ENCODE measurements at regions not wholly inside any gene's neighbourhood (a gene's known extent, or its start where the extent isn't known, plus 50 kb on each side); places are given as distances from the start of the nearest gene placed in this dataset.

GRCh38 chr2:125837128-125837527 lies 818.8 kb upstream of the GYPC start:
- Histone ChIP-seq H3K4me3 (ENCODE audit: control insufficient read depth in 1 of 2, extremely low read depth in 1 of 2, low read length in 1 of 2) (no peak overlapping the region), H3K27ac (ENCODE audit: low read length) (no peak overlapping the region), H3K4me1 (ENCODE audit: control insufficient read depth in 1 of 2, extremely low read depth in 1 of 2, insufficient read depth in 2 of 2, low read length in 2 of 2) (no peaks in the 10 kb centered on the region), H3K36me3 (ENCODE audit: control insufficient read depth in 2 of 2, extremely low read depth in 1 of 2, insufficient read depth in 1 of 2, low read length in 1 of 2) (no peaks in the 10 kb centered on the region), H3K9me3 (no peaks in the 10 kb centered on the region), H3K27me3 (replicated peaks in 1 of 2; ENCODE audit: control insufficient read depth in 2 of 2, extremely low read depth in 1 of 2, insufficient read depth in 2 of 2, low read length in 1 of 2) (no peaks in the 10 kb centered on the region)
- no peak overlapping the region for H3K27ac Mint-ChIP-seq
- ChIA-PET POLR2A (interaction anchor here in 1 of 2 donors (0.6 kb wide), 1 partner anchor 93 kb away, joined by 3 read pairs; no protein-coding TSS in a partner anchor), CTCF (no interaction called here)
- no peaks in the 10 kb centered on the region for H3K4me1 Mint-ChIP-seq
- H3K36me3 Mint-ChIP-seq = no peaks in the 10 kb centered on the region
- WGBS (ENCODE audit: insufficient coverage) = 18% methylated on average over 1 of the region's 3 CpGs
- peaks cover 0 to 10% (median 5%) of the 10 kb centered on the region in 3 donors for H3K9me3 Mint-ChIP-seq
- no peak for ATAC-seq (replicated peaks in 1 of 4)
- H3K4me3 Mint-ChIP-seq = no peak overlapping the region
- DNase-seq = no peak
- no peaks in the 10 kb centered on the region for H3K27me3 Mint-ChIP-seq

DNA sequence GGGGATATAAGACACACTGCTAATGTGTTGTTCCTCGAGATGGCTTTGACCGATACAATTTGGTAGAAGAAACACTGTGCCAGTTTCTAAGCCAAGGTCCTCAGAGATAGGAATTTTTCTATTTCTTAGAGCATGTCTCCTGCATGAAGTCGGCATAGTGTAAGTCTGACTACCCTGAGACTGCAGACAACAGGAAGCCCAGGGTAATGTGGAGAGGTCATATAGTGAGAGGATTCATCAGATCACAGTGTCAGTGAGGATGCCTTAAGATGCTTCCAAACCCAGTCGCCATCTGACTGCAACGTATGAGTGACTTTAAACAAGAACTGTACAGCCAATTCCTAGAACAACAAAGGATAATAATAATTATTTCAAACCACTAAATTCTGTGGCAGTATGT lies 818.3 kb upstream of the GYPC start:
- H3K4me3 ChIP-seq (ENCODE audit: control insufficient read depth in 1 of 2, extremely low read depth in 1 of 2, low read length in 1 of 2) = no peak overlapping the region
- WGBS (ENCODE audit: insufficient coverage) = 79% methylated on average over 3 of the region's 5 CpGs
- ATAC-seq (replicated peaks in 1 of 4) (no peak), DNase-seq (no peak)
- no peak overlapping the region for H3K27ac Mint-ChIP-seq
- H3K4me3 Mint-ChIP-seq = no peak overlapping the region
- H3K36me3 Mint-ChIP-seq = no peaks in the 10 kb centered on the region
- H3K4me1 ChIP-seq (ENCODE audit: control insufficient read depth in 1 of 2, extremely low read depth in 1 of 2, insufficient read depth in 2 of 2, low read length in 2 of 2) = no peaks in the 10 kb centered on the region
- no peaks in the 10 kb centered on the region for H3K36me3 ChIP-seq (ENCODE audit: control insufficient read depth in 2 of 2, extremely low read depth in 1 of 2, insufficient read depth in 1 of 2, low read length in 1 of 2)
- ChIA-PET POLR2A (interaction anchor here in 1 of 2 donors (0.6 kb wide), 1 partner anchor 93 kb away, joined by 3 read pairs; no protein-coding TSS in a partner anchor), CTCF (no interaction called here)
- peaks cover 0 to 12% (median 3%) of the 10 kb centered on the region in 3 donors for H3K9me3 Mint-ChIP-seq
- H3K9me3 ChIP-seq = no peaks in the 10 kb centered on the region
- no peaks in the 10 kb centered on the region for H3K27me3 Mint-ChIP-seq
- no peak overlapping the region for H3K27ac ChIP-seq (ENCODE audit: low read length)
- no peaks in the 10 kb centered on the region for H3K27me3 ChIP-seq (replicated peaks in 1 of 2; ENCODE audit: control insufficient read depth in 2 of 2, extremely low read depth in 1 of 2, insufficient read depth in 2 of 2, low read length in 1 of 2)
- H3K4me1 Mint-ChIP-seq = no peaks in the 10 kb centered on the region

DNA sequence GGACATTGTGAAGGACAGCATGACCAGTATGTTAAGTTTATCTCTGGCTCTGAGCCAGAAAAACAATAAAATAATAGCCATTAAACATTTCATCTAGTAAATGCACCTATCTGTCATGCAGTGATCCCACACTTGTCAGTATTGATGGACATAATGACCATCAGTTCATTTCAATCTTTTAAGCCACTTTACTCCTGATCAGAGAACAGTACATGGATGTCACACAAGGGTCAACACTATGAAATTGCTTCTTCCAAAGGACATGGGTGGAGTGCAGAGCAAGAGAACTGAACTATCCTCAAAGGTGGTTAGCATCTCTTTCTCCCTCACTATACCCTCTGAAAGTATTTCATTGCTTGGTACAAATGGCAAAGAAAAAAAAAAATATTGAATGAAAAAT lies 816.0 kb upstream of the GYPC start:
- no peaks in the 10 kb centered on the region for H3K27me3 Mint-ChIP-seq
- H3K36me3 ChIP-seq (ENCODE audit: control insufficient read depth in 2 of 2, extremely low read depth in 1 of 2, insufficient read depth in 1 of 2, low read length in 1 of 2) = no peaks in the 10 kb centered on the region
- peaks cover 0 to 5% (median 0%) of the 10 kb centered on the region in 3 donors for H3K9me3 Mint-ChIP-seq
- ChIA-PET CTCF (no interaction called here), POLR2A (no interaction called here)
- H3K4me1 ChIP-seq (ENCODE audit: control insufficient read depth in 1 of 2, extremely low read depth in 1 of 2, insufficient read depth in 2 of 2, low read length in 2 of 2) = no peaks in the 10 kb centered on the region
- H3K9me3 ChIP-seq = no peaks in the 10 kb centered on the region
- ATAC-seq (replicated peaks in 1 of 4) = no peak
- no peaks in the 10 kb centered on the region for H3K27me3 ChIP-seq (replicated peaks in 1 of 2; ENCODE audit: control insufficient read depth in 2 of 2, extremely low read depth in 1 of 2, insufficient read depth in 2 of 2, low read length in 1 of 2)
- H3K4me3 ChIP-seq (ENCODE audit: control insufficient read depth in 1 of 2, extremely low read depth in 1 of 2, low read length in 1 of 2) = no peak overlapping the region
- no peaks in the 10 kb centered on the region for H3K4me1 Mint-ChIP-seq
- no peak overlapping the region for H3K27ac Mint-ChIP-seq
- DNase-seq = no peak
- no peaks in the 10 kb centered on the region for H3K36me3 Mint-ChIP-seq
- H3K4me3 Mint-ChIP-seq = no peak overlapping the region
- H3K27ac ChIP-seq (ENCODE audit: low read length) = no peak overlapping the region

GRCh38 chr2:125842041-125842440 lies 813.9 kb upstream of the GYPC start:
- ChIA-PET CTCF (no interaction called here), POLR2A (no interaction called here)
- Mint-ChIP-seq H3K4me1 (no peaks in the 10 kb centered on the region), H3K27ac (no peak overlapping the region), H3K4me3 (no peak overlapping the region), H3K27me3 (no peaks in the 10 kb centered on the region), H3K9me3 (peaks cover 0 to 9% (median 0%) of the 10 kb centered on the region in 3 donors), H3K36me3 (no peaks in the 10 kb centered on the region)
- no peaks in the 10 kb centered on the region for H3K9me3 ChIP-seq
- ATAC-seq (replicated peaks in 1 of 4) (no peak), DNase-seq (no peak)
- WGBS (ENCODE audit: insufficient coverage) = no CpG with 5 or more reads among the region's 1 CpG
- no peaks in the 10 kb centered on the region for H3K4me1 ChIP-seq (ENCODE audit: control insufficient read depth in 1 of 2, extremely low read depth in 1 of 2, insufficient read depth in 2 of 2, low read length in 2 of 2)
- H3K4me3 ChIP-seq (ENCODE audit: control insufficient read depth in 1 of 2, extremely low read depth in 1 of 2, low read length in 1 of 2) = no peak overlapping the region
- H3K27ac ChIP-seq (ENCODE audit: low read length) = no peak overlapping the region
- H3K27me3 ChIP-seq (replicated peaks in 1 of 2; ENCODE audit: control insufficient read depth in 2 of 2, extremely low read depth in 1 of 2, insufficient read depth in 2 of 2, low read length in 1 of 2) = no peaks in the 10 kb centered on the region
- H3K36me3 ChIP-seq (ENCODE audit: control insufficient read depth in 2 of 2, extremely low read depth in 1 of 2, insufficient read depth in 1 of 2, low read length in 1 of 2) = no peaks in the 10 kb centered on the region

- Histone ChIP-seq H3K36me3 (ENCODE audit: control insufficient read depth in 2 of 2, extremely low read depth in 1 of 2, insufficient read depth in 1 of 2, low read length in 1 of 2) (no peaks in the 10 kb centered on the region), H3K27ac (ENCODE audit: low read length) (no peak overlapping the region), H3K4me1 (ENCODE audit: control insufficient read depth in 1 of 2, extremely low read depth in 1 of 2, insufficient read depth in 2 of 2, low read length in 2 of 2) (no peaks in the 10 kb centered on the region), H3K9me3 (no peaks in the 10 kb centered on the region), H3K27me3 (replicated peaks in 1 of 2; ENCODE audit: control insufficient read depth in 2 of 2, extremely low read depth in 1 of 2, insufficient read depth in 2 of 2, low read length in 1 of 2) (no peaks in the 10 kb centered on the region), H3K4me3 (ENCODE audit: control insufficient read depth in 1 of 2, extremely low read depth in 1 of 2, low read length in 1 of 2) (no peak overlapping the region)
- Mint-ChIP-seq H3K27ac (no peak overlapping the region), H3K4me1 (no peaks in the 10 kb centered on the region), H3K9me3 (peaks cover 3 to 6% (median 4%) of the 10 kb centered on the region in 3 donors), H3K27me3 (peaks cover 0 to 4% of the 10 kb centered on the region in 2 donors), H3K36me3 (no peaks in the 10 kb centered on the region), H3K4me3 (no peak overlapping the region)
- ATAC-seq (replicated peaks in 1 of 4) (no peak), DNase-seq (no peak)
- CTCF ChIA-PET = no interaction called here
- POLR2A ChIA-PET = no interaction called here
Observed at GRCh38 chr2:125850541-125850940, 805.4 kb upstream of the GYPC start.

- ATAC-seq (replicated peaks in 1 of 4) (no peak), DNase-seq (no peak)
- no peaks in the 10 kb centered on the region for H3K4me1 Mint-ChIP-seq
- peaks cover 0 to 4% of the 10 kb centered on the region in 2 donors for H3K27me3 Mint-ChIP-seq
- H3K4me3 Mint-ChIP-seq = no peak overlapping the region
- Histone ChIP-seq H3K27ac (ENCODE audit: low read length) (no peak overlapping the region), H3K9me3 (no peaks in the 10 kb centered on the region), H3K4me3 (ENCODE audit: control insufficient read depth in 1 of 2, extremely low read depth in 1 of 2, low read length in 1 of 2) (no peak overlapping the region), H3K4me1 (ENCODE audit: control insufficient read depth in 1 of 2, extremely low read depth in 1 of 2, insufficient read depth in 2 of 2, low read length in 2 of 2) (no peaks in the 10 kb centered on the region), H3K27me3 (replicated peaks in 1 of 2; ENCODE audit: control insufficient read depth in 2 of 2, extremely low read depth in 1 of 2, insufficient read depth in 2 of 2, low read length in 1 of 2) (no peaks in the 10 kb centered on the region), H3K36me3 (ENCODE audit: control insufficient read depth in 2 of 2, extremely low read depth in 1 of 2, insufficient read depth in 1 of 2, low read length in 1 of 2) (no peaks in the 10 kb centered on the region)
- H3K27ac Mint-ChIP-seq = no peak overlapping the region
- ChIA-PET POLR2A (no interaction called here), CTCF (no interaction called here)
- WGBS (ENCODE audit: insufficient coverage) = no CpG with 5 or more reads among the region's 1 CpG
- H3K36me3 Mint-ChIP-seq = no peaks in the 10 kb centered on the region
- peaks cover 6 to 8% (median 6%) of the 10 kb centered on the region in 3 donors for H3K9me3 Mint-ChIP-seq
Observed at GRCh38 chr2:125852364-125852763, 803.6 kb upstream of the GYPC start.

DNA sequence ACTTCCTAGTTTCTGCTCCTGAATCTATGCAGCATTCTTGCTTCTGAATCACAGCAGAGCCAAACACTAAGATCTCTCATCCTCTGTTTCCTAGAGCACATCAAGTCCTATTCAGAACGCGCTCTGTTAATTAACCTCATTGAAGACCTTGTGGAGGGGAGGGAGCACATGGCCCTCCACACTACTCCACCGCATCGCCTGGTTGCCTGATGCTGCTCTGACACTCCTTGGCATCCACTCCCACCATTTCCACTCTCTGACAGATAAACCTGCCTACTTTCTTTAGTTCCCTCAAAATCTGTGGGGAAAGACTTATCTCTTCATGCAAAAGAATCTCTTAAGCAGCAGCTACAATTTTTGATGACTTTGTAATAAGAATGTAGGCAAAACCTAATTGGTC lies 802.3 kb upstream of the GYPC start:
- Mint-ChIP-seq H3K4me1 (no peaks in the 10 kb centered on the region), H3K4me3 (no peak overlapping the region), H3K27me3 (peaks cover 0 to 4% of the 10 kb centered on the region in 2 donors), H3K9me3 (peaks cover 6 to 8% (median 6%) of the 10 kb centered on the region in 3 donors), H3K36me3 (no peaks in the 10 kb centered on the region), H3K27ac (no peak overlapping the region)
- no peaks in the 10 kb centered on the region for H3K27me3 ChIP-seq (replicated peaks in 1 of 2; ENCODE audit: control insufficient read depth in 2 of 2, extremely low read depth in 1 of 2, insufficient read depth in 2 of 2, low read length in 1 of 2)
- no peaks in the 10 kb centered on the region for H3K9me3 ChIP-seq
- ATAC-seq (replicated peaks in 1 of 4) (no peak), DNase-seq (no peak)
- ChIA-PET POLR2A (no interaction called here), CTCF (no interaction called here)
- no peak overlapping the region for H3K27ac ChIP-seq (ENCODE audit: low read length)
- H3K4me3 ChIP-seq (ENCODE audit: control insufficient read depth in 1 of 2, extremely low read depth in 1 of 2, low read length in 1 of 2) = no peak overlapping the region
- no CpG with 5 or more reads among the region's 4 CpGs for WGBS (ENCODE audit: insufficient coverage)
- H3K4me1 ChIP-seq (ENCODE audit: control insufficient read depth in 1 of 2, extremely low read depth in 1 of 2, insufficient read depth in 2 of 2, low read length in 2 of 2) = no peaks in the 10 kb centered on the region
- H3K36me3 ChIP-seq (ENCODE audit: control insufficient read depth in 2 of 2, extremely low read depth in 1 of 2, insufficient read depth in 1 of 2, low read length in 1 of 2) = no peaks in the 10 kb centered on the region
